HepG2 (cell line): ENCODE measurements at regions not wholly inside any gene's neighbourhood (a gene's known extent, or its start where the extent isn't known, plus 50 kb on each side); places are given as distances from the start of the nearest gene placed in this dataset.
A peak's percentile ranks its signal among the peaks of the same experiment; 100 is the strongest.

ENCODE experiments used
- ATAC-seq: fragments of 200-7000 bp; cut with Tn5 transposase; 3 replicates; pipeline ENCODE4 v1.9.1; 2020; ENCODE audit warnings: mild to moderate bottlenecking, moderate library complexity
- BruUV-seq: library from RNA; stranded (reverse); fragments of 400-500 nt; replicated peaks from 2 replicates; lab custom pipeline; 2021; lab: Mats Ljungman, UMichigan
- CTCF ChIA-PET: fragments of 300-600 bp; formaldehyde crosslinking; extraction: SDS; loops from one replicate; lab custom pipeline; 2021; ENCODE audit warnings: low total read pairs, inconsistent platforms, low intra/inter-chr PET ratio; lab: Yijun Ruan, JAX
- POLR2A ChIA-PET: fragments of 350-600 bp; sonication (Branson Sonifier 250); formaldehyde crosslinking; loops from one replicate; lab custom pipeline; 2020; ENCODE audit warnings: antibody characterized with exemption, inconsistent platforms; lab: Yijun Ruan, JAX
- DNase-seq: peaks from one replicate; pipeline ENCODE4 v3.0.0-alpha.2; 2015; ENCODE audit warnings: low spot score
- FAIRE-seq: peaks from 3 replicates; lab custom pipeline; 2011; peaks lifted over from hg19 to GRCh38; lab: Jason Lieb, UNC
- H2AFZ ChIP-seq: one replicate; pipeline ENCODE4 v1.6.1; 2011; ENCODE audit warnings: low read length, inconsistent platforms
- H3K27ac ChIP-seq: fragments of 300-600 bp; 3 replicates; pipeline ENCODE4 v1.8.0; 2011; ENCODE audit warnings: mixed run types, mild to moderate bottlenecking, mixed read lengths, low read length, inconsistent platforms; ENCODE audit not compliant: insufficient read depth; ENCODE audit errors: extremely low read length
- H3K27me3 ChIP-seq, 2 experiments: fragments of 200-600 bp in 1 of 2; 2 replicates in 1 of 2; 3 replicates in 1 of 2; pipeline versions ENCODE4 v1.6.0 to v1.8.0; 2011; ENCODE audit warnings: low read length in 2 of 2, mild to moderate bottlenecking in 2 of 2, moderate library complexity in 2 of 2, inconsistent platforms in 1 of 2; ENCODE audit not compliant: insufficient read depth in 2 of 2, control insufficient read depth in 1 of 2
- H3K36me3 ChIP-seq, 2 experiments: fragments of 200-600 bp in 1 of 2; replicated peaks in 1 of 2; 2 replicates in 1 of 2; 3 replicates in 1 of 2; pipeline versions ENCODE4 v1.5.1 to v1.8.0; 2011; ENCODE audit warnings: low read length in 2 of 2, inconsistent platforms in 1 of 2; ENCODE audit not compliant: insufficient read depth in 2 of 2, control insufficient read depth in 1 of 2
- H3K4me1 ChIP-seq: 2 replicates; pipeline ENCODE4 v1.5.1; 2012; ENCODE audit warnings: low read length, inconsistent platforms; ENCODE audit not compliant: insufficient read depth
- H3K4me2 ChIP-seq: 2 replicates; pipeline ENCODE4 v1.6.0; 2011; ENCODE audit warnings: low read depth, low read length, inconsistent platforms
- H3K4me3 ChIP-seq, 3 experiments: fragments of 200-600 bp in 1 of 3; sonication (generic), shearing (Covaris generic) in 1 of 3; replicated peaks in 1 of 3; 2 replicates each; pipeline ENCODE4 v1.5.1; 2011 to 2016; ENCODE audit warnings: low read length in 3 of 3, inconsistent platforms in 2 of 3, low read depth in 2 of 3, mild to moderate bottlenecking in 2 of 3, control low read depth in 1 of 3, mixed read lengths in 1 of 3; ENCODE audit not compliant: insufficient read depth in 1 of 3
- H3K79me2 ChIP-seq: one replicate; pipeline ENCODE4 v1.6.1; 2011; ENCODE audit warnings: low read length, inconsistent platforms; ENCODE audit not compliant: insufficient read depth
- H3K9ac ChIP-seq: 2 replicates; pipeline ENCODE4 v1.6.0; 2011; ENCODE audit warnings: mild to moderate bottlenecking, low read depth, low read length, inconsistent platforms; ENCODE audit not compliant: insufficient read depth
- H3K9me3 ChIP-seq: 2 replicates; pipeline ENCODE4 v1.5.1; 2012; ENCODE audit warnings: mild to moderate bottlenecking, low read length
- H4K20me1 ChIP-seq: 2 replicates; pipeline ENCODE4 v1.6.0; 2011; ENCODE audit warnings: inconsistent platforms, mild to moderate bottlenecking, low read length, moderate library complexity; ENCODE audit not compliant: insufficient read depth
- CEBPB ChIP-seq: IDR thresholded peaks from 2 replicates; pipeline ENCODE4 v1.6.1; 2011; ENCODE audit warnings: low read depth, low read length, improper control_type of control experiment, borderline replicate concordance
- CEBPG ChIP-seq: IDR thresholded peaks from 2 replicates; pipeline ENCODE4 v1.6.1; 2016
- KDM2A ChIP-seq: sonication (generic); formaldehyde crosslinking; IDR thresholded peaks from 2 replicates; pipeline ENCODE4 v1.4.0; 2020; ENCODE audit warnings: low read depth, missing genetic modification reagents, borderline replicate concordance
- SMC3 ChIP-seq: IDR thresholded peaks from 2 replicates; pipeline ENCODE4 v1.6.1; 2011; ENCODE audit warnings: low read length, improper control_type of control experiment
- STAG1 ChIP-seq: sonication (generic); formaldehyde crosslinking; IDR thresholded peaks from 2 replicates; pipeline ENCODE4 v1.4.0; 2020; ENCODE audit warnings: missing genetic modification reagents
- TEAD3 ChIP-seq: optimal IDR thresholded peaks from 2 replicates; pipeline ENCODE3; 2016; ENCODE audit warnings: borderline replicate concordance
- XRCC5 ChIP-seq: fragments of 200-400 bp; formaldehyde crosslinking; optimal IDR thresholded peaks from 2 replicates; pipeline ENCODE3; 2017; ENCODE audit warnings: mild to moderate bottlenecking, low read length
- ZFP36 ChIP-seq: fragments of 150-350 bp; IDR thresholded peaks from 2 replicates; pipeline ENCODE4 v1.6.1; 2018; ENCODE audit warnings: borderline replicate concordance, low read length, low read depth; ENCODE audit not compliant: partially characterized antibody
- WGBS: methylation state at CpG from one replicate; pipeline ENCODE4 v1.1.6; 2017; ENCODE audit warnings: low lambda C conversion rate; 5-methylcytosine and 5-hydroxymethylcytosine counted together
- in situ Hi-C: cut with HindIII; loops from 2 replicates; pipeline ENCODE4 v1.10.0; 2017; ENCODE audit warnings: low pct_unique_long_range_greater_than_20kb; ENCODE audit not compliant: extremely low pct_ligation_motif_present
- intact Hi-C: fragments of 100-400 bp; cut with micrococcal nuclease; formaldehyde crosslinking; loops from one replicate; pipeline ENCODE4 v1.10.0; 2022; ENCODE audit not compliant: unreplicated experiment
- TF ChIP-seq, protein P1 (sequence below): sonication (generic); formaldehyde crosslinking; IDR thresholded peaks from 2 replicates; pipeline ENCODE4 v1.5.0; 2020; ENCODE audit warnings: mild to moderate bottlenecking, missing genetic modification reagents, moderate library complexity
- TF ChIP-seq, protein P2 (sequence below): sonication (generic); formaldehyde crosslinking; conservative IDR thresholded peaks from 2 replicates; pipeline ENCODE4 v1.5.0; 2020; ENCODE audit warnings: missing genetic modification reagents

DNA sequence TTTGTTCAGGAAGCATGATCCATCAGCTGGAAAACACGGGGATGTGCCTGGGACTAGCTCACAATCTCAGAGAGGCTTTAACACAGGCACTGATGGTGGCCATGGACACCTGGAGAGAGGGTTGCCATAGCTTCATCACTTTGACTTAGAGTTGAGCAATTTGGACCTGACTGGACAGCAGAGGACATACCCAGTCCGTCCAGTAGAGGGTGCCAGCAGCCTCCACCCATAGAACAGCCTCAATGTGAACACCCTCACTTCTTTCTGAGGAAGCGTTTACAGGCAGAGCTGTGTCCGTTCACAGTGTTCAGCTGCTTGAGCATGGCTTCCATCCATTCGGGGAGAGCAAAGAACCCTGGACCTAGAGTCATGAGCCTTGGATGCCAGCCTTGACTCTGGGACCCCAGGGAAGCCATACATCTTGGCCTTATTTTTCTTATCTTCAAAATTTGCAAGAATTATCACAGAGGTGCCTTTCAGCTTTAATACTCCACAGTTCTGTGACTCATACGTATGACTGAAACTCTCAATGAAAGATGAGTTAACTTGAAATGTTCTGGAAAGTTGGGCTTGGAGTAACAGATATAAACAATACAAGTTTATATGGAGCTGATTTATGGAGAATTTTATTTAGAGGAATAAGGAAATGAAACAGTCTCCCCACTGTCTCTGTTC lies 302.9 kb upstream of the PODXL start:
- Histone ChIP-seq H3K4me1 (no peaks in the 10 kb centered on the region), H3K4me3 (no peak overlapping the region), H3K9me3 (no peaks in the 10 kb centered on the region), H2AFZ (no peak overlapping the region), H4K20me1 (no peaks in the 10 kb centered on the region), H3K9ac (no peak overlapping the region), H3K4me2 (no peak overlapping the region), H3K79me2 (no peaks in the 10 kb centered on the region), H3K27ac (no peak overlapping the region), H3K27me3 (no peaks in the 10 kb centered on the region; a peak in 1 of 5 replicates), H3K36me3 (no peaks in the 10 kb centered on the region)
- in situ Hi-C loops (no loop called here), intact Hi-C loops (loop anchor here (5.0 kb wide), 1 partner anchor 393 kb away; no protein-coding TSS in a partner anchor)
- DNase-seq (peak; percentile 18), FAIRE-seq (peak; percentile 87), ATAC-seq (peak; percentile 95)
- WGBS = 1% methylated on average over 4 of the region's 6 CpGs
- TF ChIP-seq ZFP36 (no peak), CEBPB (peak; percentile 81; the same call in 1 of the 2 replicates), TEAD3 (CRISPR knock-in tag) (peak; percentile 52), SMC3 (peak; percentile 42; the same call in 1 of the 2 replicates), CEBPG (peak; percentile 70), STAG1 (CRISPR knock-in tag) (peak; percentile 55), XRCC5 (peak; percentile 64), KDM2A (CRISPR knock-in tag) (0 out of 2 replicates have a peak, but pooled peaks have one; percentile 30)
- TF ChIP-seq, protein P1, sequence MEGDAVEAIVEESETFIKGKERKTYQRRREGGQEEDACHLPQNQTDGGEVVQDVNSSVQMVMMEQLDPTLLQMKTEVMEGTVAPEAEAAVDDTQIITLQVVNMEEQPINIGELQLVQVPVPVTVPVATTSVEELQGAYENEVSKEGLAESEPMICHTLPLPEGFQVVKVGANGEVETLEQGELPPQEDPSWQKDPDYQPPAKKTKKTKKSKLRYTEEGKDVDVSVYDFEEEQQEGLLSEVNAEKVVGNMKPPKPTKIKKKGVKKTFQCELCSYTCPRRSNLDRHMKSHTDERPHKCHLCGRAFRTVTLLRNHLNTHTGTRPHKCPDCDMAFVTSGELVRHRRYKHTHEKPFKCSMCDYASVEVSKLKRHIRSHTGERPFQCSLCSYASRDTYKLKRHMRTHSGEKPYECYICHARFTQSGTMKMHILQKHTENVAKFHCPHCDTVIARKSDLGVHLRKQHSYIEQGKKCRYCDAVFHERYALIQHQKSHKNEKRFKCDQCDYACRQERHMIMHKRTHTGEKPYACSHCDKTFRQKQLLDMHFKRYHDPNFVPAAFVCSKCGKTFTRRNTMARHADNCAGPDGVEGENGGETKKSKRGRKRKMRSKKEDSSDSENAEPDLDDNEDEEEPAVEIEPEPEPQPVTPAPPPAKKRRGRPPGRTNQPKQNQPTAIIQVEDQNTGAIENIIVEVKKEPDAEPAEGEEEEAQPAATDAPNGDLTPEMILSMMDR (CRISPR knock-in tag) = peak; percentile 85
- TF ChIP-seq, protein P2, sequence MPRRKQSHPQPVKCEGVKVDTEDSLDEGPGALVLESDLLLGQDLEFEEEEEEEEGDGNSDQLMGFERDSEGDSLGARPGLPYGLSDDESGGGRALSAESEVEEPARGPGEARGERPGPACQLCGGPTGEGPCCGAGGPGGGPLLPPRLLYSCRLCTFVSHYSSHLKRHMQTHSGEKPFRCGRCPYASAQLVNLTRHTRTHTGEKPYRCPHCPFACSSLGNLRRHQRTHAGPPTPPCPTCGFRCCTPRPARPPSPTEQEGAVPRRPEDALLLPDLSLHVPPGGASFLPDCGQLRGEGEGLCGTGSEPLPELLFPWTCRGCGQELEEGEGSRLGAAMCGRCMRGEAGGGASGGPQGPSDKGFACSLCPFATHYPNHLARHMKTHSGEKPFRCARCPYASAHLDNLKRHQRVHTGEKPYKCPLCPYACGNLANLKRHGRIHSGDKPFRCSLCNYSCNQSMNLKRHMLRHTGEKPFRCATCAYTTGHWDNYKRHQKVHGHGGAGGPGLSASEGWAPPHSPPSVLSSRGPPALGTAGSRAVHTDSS (CRISPR knock-in tag) = no peak
- no TSS peak for BruUV-seq
- POLR2A ChIA-PET = no interaction called here
- CTCF ChIA-PET = interaction anchor here (1.2 kb wide), 1 partner anchor 721 kb away, joined by 4 read pairs; no protein-coding TSS in a partner anchor
